ENCODE measurements at regions not wholly inside any gene's neighbourhood (a gene's known extent, or its start where the extent isn't known, plus 50 kb on each side); places are given as distances from the start of the nearest gene placed in this dataset.
"Not testable (repeated sequence)": the region's sequence is repeated elsewhere in the genome, so short reads cannot be mapped to it uniquely, and the experiment has no call there.

- not testable (repeated sequence) for TF ChIP-seq CTCF (conservative IDR thresholded peaks at IDR 0.05); EZH2 (IDR thresholded peaks at IDR 0.05; ENCODE audit: low read depth)
Measured at GRCh38 chr20:30508382-30508781, 749.1 kb upstream of the DEFB115 start.
